Subcutaneous abdominal adipose tissue (tissue), 5 donors: ENCODE measurements at regions not wholly inside any gene's neighbourhood (a gene's known extent, or its start where the extent isn't known, plus 50 kb on each side); places are given as distances from the start of the nearest gene placed in this dataset.

Source experiments
- H3K27ac ChIP-seq: one replicate; pipeline ENCODE4 v1.7.0; 2013; ENCODE audit warnings: low read depth, mild to moderate bottlenecking, inconsistent platforms, low read length, moderate library complexity
- H3K27me3 ChIP-seq, 5 donors: one replicate each; pipeline ENCODE4 v1.7.0; 2013; ENCODE audit warnings: low read length in 5 of 5, inconsistent platforms in 1 of 5; ENCODE audit not compliant: control insufficient read depth in 5 of 5, insufficient read depth in 4 of 5
- H3K36me3 ChIP-seq, 5 donors: one replicate each; pipeline ENCODE4 v1.7.0; 2013; ENCODE audit warnings: low read length in 5 of 5; ENCODE audit not compliant: control insufficient read depth in 5 of 5, insufficient read depth in 5 of 5
- H3K4me1 ChIP-seq, 5 donors: one replicate each; pipeline ENCODE4 v1.7.0; 2013; ENCODE audit warnings: low read length in 5 of 5, mild to moderate bottlenecking in 3 of 5, moderate library complexity in 1 of 5; ENCODE audit not compliant: control insufficient read depth in 5 of 5, insufficient read depth in 5 of 5
- H3K4me3 ChIP-seq, 5 donors: one replicate each; pipeline ENCODE4 v1.7.0; 2013; ENCODE audit warnings: low read length in 5 of 5, low read depth in 1 of 5
- H3K9ac ChIP-seq, 5 donors: one replicate each; pipeline ENCODE4 v1.7.0; 2013; ENCODE audit warnings: low read length in 5 of 5, mild to moderate bottlenecking in 4 of 5, moderate library complexity in 3 of 5
- H3K9me3 ChIP-seq, 5 donors: one replicate each; pipeline ENCODE4 v1.7.0; 2013; ENCODE audit warnings: low read length in 5 of 5; ENCODE audit not compliant: control insufficient read depth in 5 of 5
- donor health status: healthy.
- donor health status: healthy.
- donor health status: healthy.
- donor health status: healthy.
- donor health status: healthy.

DNA sequence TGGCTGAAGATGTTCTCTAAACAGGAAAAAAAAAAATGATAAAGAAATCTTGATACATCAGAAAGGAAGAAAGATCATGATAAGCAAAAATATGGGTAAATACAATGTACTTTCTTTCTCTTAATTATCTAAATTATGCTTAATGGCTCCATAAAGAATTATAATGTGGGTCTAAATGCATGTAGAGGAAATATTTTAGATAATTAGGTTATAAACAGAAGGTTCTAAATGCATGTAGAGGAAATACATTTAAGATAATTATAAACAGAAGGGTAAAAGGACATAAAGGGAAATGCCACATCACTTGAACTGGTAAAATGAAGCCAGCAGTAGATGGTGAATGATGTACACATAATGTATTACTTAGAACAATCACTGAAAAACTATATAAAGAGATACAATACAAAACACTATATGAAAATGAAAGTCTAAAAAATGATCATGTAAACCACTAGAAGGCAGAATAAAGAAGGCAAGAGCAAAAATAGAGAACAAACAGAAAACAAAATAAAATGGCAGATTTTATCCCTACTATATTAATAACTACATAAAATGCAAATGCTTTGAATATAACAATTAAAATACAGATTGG lies 308.4 kb upstream of the CDH2 start:
- Histone ChIP-seq H3K9me3 (no peaks in the 10 kb centered on the region), H3K4me3 (no peak overlapping the region), H3K36me3 (no peaks in the 10 kb centered on the region), H3K4me1 (no peaks in the 10 kb centered on the region), H3K27ac (no peak overlapping the region), H3K9ac (no peak overlapping the region), H3K27me3 (no peaks in the 10 kb centered on the region)

GRCh38 chr18:28478531-28478930 lies 301.6 kb upstream of the CDH2 start:
- no peak overlapping the region for H3K9ac ChIP-seq
- H3K27ac ChIP-seq = no peak overlapping the region
- H3K27me3 ChIP-seq = no peaks in the 10 kb centered on the region
- peaks cover 0 to 15% (median 4%) of the 10 kb centered on the region in 5 donors for H3K9me3 ChIP-seq
- no peaks in the 10 kb centered on the region for H3K36me3 ChIP-seq
- H3K4me3 ChIP-seq = no peak overlapping the region
- H3K4me1 ChIP-seq = no peaks in the 10 kb centered on the region

- no peak overlapping the region for H3K9ac ChIP-seq
- no peaks in the 10 kb centered on the region for H3K4me1 ChIP-seq
- no peak overlapping the region for H3K27ac ChIP-seq
- H3K36me3 ChIP-seq = no peaks in the 10 kb centered on the region
- H3K4me3 ChIP-seq = no peak overlapping the region
- H3K27me3 ChIP-seq = no peaks in the 10 kb centered on the region
- peaks cover 0 to 15% (median 4%) of the 10 kb centered on the region in 5 donors for H3K9me3 ChIP-seq
Measured at GRCh38 chr18:28476302-28476701, 299.4 kb upstream of the CDH2 start.

GRCh38 chr18:28469946-28470345 lies 293.0 kb upstream of the CDH2 start:
- no peak overlapping the region for H3K9ac ChIP-seq
- H3K27me3 ChIP-seq = no peaks in the 10 kb centered on the region
- H3K27ac ChIP-seq = no peak overlapping the region
- H3K36me3 ChIP-seq = no peaks in the 10 kb centered on the region
- H3K4me1 ChIP-seq = no peaks in the 10 kb centered on the region
- peaks cover 0 to 5% (median 0%) of the 10 kb centered on the region in 5 donors for H3K9me3 ChIP-seq
- H3K4me3 ChIP-seq = no peak overlapping the region

- Histone ChIP-seq H3K9me3 (peaks cover 0 to 4% (median 0%) of the 10 kb centered on the region in 5 donors), H3K9ac (no peak overlapping the region), H3K27ac (no peak overlapping the region), H3K4me1 (no peaks in the 10 kb centered on the region), H3K4me3 (no peak overlapping the region), H3K27me3 (no peaks in the 10 kb centered on the region), H3K36me3 (no peaks in the 10 kb centered on the region)
Measured at GRCh38 chr18:28468901-28469300, 292.0 kb upstream of the CDH2 start.

GRCh38 chr18:28466204-28466603 lies 289.3 kb upstream of the CDH2 start:
- H3K27ac ChIP-seq = no peak overlapping the region
- no peak overlapping the region for H3K4me3 ChIP-seq
- no peaks in the 10 kb centered on the region for H3K27me3 ChIP-seq
- no peaks in the 10 kb centered on the region for H3K4me1 ChIP-seq
- no peaks in the 10 kb centered on the region for H3K9me3 ChIP-seq
- no peaks in the 10 kb centered on the region for H3K36me3 ChIP-seq
- H3K9ac ChIP-seq = no peak overlapping the region

DNA sequence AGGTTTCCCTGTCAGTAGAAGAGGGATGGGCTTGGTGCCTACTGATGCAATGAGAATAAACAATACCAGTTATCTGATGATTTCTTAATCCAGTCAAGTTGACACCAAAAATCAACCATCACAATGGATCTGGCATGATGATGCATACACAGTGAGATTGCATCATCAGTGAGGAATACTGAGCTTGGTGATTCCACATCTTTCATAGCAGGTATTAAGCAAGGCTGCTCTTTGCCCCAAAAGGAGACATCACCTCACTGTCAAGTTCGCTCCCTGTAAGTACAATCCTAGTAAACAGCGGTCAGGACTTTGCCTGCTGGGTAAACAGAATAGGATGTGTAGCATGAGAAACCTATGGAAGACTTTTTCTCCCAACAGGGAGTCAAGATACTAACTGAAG lies 282.7 kb upstream of the CDH2 start:
- H3K9ac ChIP-seq = no peak overlapping the region

GRCh38 chr18:28458751-28459150 lies 281.8 kb upstream of the CDH2 start:
- Histone ChIP-seq H3K27ac (no peak overlapping the region), H3K9me3 (peaks cover 0 to 2% (median 0%) of the 10 kb centered on the region in 5 donors), H3K9ac (no peak overlapping the region), H3K4me1 (no peaks in the 10 kb centered on the region), H3K27me3 (no peaks in the 10 kb centered on the region), H3K36me3 (no peaks in the 10 kb centered on the region), H3K4me3 (no peak overlapping the region)

More for the DNA sequence above, 282.7 kb upstream of the CDH2 start:
- H3K27me3 ChIP-seq = no peaks in the 10 kb centered on the region
- H3K4me1 ChIP-seq = no peaks in the 10 kb centered on the region
- H3K4me3 ChIP-seq = no peak overlapping the region
- no peaks in the 10 kb centered on the region for H3K36me3 ChIP-seq
- H3K27ac ChIP-seq = no peak overlapping the region
- H3K9me3 ChIP-seq = peaks cover 0 to 2% (median 0%) of the 10 kb centered on the region in 5 donors

DNA sequence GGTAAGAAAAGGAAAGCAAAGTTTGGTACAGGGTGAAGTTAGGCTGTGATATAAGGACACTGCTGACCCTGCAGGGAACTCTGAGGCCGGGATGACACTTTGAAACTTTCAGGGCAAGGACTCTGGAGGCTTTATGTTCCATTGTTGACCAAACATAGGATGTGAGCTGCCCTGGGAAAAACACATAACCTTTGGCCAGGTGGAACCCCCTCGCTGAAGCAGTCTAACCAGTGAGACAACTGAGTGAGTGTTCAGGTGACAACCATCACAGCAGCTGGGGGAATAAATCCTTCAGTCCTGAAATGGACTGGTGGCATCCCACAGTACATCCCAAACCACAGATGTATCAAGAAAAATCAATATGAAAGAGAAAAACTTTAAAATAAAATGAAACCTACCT lies 280.9 kb upstream of the CDH2 start:
- no peaks in the 10 kb centered on the region for H3K36me3 ChIP-seq
- no peak overlapping the region for H3K27ac ChIP-seq
- H3K4me1 ChIP-seq = no peaks in the 10 kb centered on the region
- no peak overlapping the region for H3K4me3 ChIP-seq
- H3K27me3 ChIP-seq = no peaks in the 10 kb centered on the region
- peaks cover 0 to 2% (median 0%) of the 10 kb centered on the region in 5 donors for H3K9me3 ChIP-seq
- H3K9ac ChIP-seq = no peak overlapping the region

- Histone ChIP-seq H3K4me1 (no peaks in the 10 kb centered on the region), H3K4me3 (no peak overlapping the region), H3K9ac (no peak overlapping the region), H3K9me3 (peaks cover 0 to 2% (median 0%) of the 10 kb centered on the region in 5 donors), H3K36me3 (no peaks in the 10 kb centered on the region), H3K27ac (no peak overlapping the region), H3K27me3 (no peaks in the 10 kb centered on the region)
Measured at GRCh38 chr18:28455971-28456370, 279.0 kb upstream of the CDH2 start.
